HL-60 (cell line): ENCODE measurements at regions not wholly inside any gene's neighbourhood (a gene's known extent, or its start where the extent isn't known, plus 50 kb on each side); places are given as distances from the start of the nearest gene placed in this dataset.

Source experiments
- DNase-seq, 2 experiments: peaks; one replicate each; pipeline ENCODE4 v3.0.0-alpha.2; 2010 to 2020; ENCODE audit warnings: low read depth in 1 of 2, low spot score in 1 of 2
- H3K27ac ChIP-seq: fragments of 250-450 bp; sonication (Bioruptor Pico); replicated peaks from 2 replicates; pipeline ENCODE4 v1.5.1; 2020; ENCODE audit warnings: mild to moderate bottlenecking, moderate library complexity
- H3K27me3 ChIP-seq: fragments of 250-450 bp; sonication (Bioruptor Pico); 2 replicates; pipeline ENCODE4 v1.5.1; 2021; ENCODE audit warnings: mild to moderate bottlenecking, moderate library complexity; ENCODE audit not compliant: insufficient read depth, poor library complexity, severe bottlenecking
- H3K4me3 ChIP-seq: replicated peaks from 2 replicates; pipeline ENCODE4 v1.5.1; 2011; ENCODE audit warnings: mild to moderate bottlenecking, control low read depth, low read length; ENCODE audit not compliant: insufficient read depth
- GABPA ChIP-seq: IDR thresholded peaks from 2 replicates; pipeline ENCODE4 v1.6.1; 2012; ENCODE audit warnings: low read depth
- POLR2AphosphoS5 ChIP-seq: IDR thresholded peaks from 2 replicates; pipeline ENCODE4 v1.6.1; 2012; ENCODE audit warnings: low read depth
- REST ChIP-seq: IDR thresholded peaks from 2 replicates; pipeline ENCODE4 v1.6.1; 2012; ENCODE audit warnings: low read depth; ENCODE audit not compliant: insufficient replicate concordance
- SPI1 ChIP-seq: IDR thresholded peaks from 2 replicates; pipeline ENCODE4 v1.6.1; 2012; ENCODE audit warnings: low read depth, mild to moderate bottlenecking, borderline replicate concordance
- TF ChIP-seq, protein P1 (sequence below): IDR thresholded peaks from one replicate; pipeline ENCODE4 v1.5.1; 2011; ENCODE audit warnings: low read length, control low read depth, inconsistent platforms; ENCODE audit not compliant: insufficient read depth

DNA sequence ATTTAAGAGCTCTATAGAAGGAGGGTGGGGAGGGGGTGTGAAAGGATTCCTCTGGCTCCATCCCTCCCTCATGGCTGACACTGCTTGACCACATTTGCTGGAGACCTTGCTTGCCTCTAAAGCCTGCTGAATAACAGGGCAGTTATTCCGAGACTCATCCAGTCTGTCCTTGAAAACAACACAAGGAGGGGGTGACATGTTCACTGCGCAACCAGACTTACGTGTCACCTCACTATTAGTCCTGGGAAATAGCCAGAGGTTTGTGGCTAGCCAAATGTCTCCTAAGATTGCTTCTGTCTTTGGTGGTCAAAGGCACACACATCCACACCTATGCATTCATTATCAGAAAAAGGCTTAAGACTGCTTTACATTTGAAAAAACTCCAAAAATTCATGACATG lies 256.2 kb upstream of the SKOR2 start:
- H3K4me3 ChIP-seq = no peak overlapping the region
- no peak for DNase-seq
- H3K27ac ChIP-seq = no peak overlapping the region
- H3K27me3 ChIP-seq = no peaks in the 10 kb centered on the region
- TF ChIP-seq REST = no peak
- no peak for TF ChIP-seq POLR2AphosphoS5
- TF ChIP-seq, protein P1, sequence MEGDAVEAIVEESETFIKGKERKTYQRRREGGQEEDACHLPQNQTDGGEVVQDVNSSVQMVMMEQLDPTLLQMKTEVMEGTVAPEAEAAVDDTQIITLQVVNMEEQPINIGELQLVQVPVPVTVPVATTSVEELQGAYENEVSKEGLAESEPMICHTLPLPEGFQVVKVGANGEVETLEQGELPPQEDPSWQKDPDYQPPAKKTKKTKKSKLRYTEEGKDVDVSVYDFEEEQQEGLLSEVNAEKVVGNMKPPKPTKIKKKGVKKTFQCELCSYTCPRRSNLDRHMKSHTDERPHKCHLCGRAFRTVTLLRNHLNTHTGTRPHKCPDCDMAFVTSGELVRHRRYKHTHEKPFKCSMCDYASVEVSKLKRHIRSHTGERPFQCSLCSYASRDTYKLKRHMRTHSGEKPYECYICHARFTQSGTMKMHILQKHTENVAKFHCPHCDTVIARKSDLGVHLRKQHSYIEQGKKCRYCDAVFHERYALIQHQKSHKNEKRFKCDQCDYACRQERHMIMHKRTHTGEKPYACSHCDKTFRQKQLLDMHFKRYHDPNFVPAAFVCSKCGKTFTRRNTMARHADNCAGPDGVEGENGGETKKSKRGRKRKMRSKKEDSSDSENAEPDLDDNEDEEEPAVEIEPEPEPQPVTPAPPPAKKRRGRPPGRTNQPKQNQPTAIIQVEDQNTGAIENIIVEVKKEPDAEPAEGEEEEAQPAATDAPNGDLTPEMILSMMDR = no peak
- TF ChIP-seq SPI1 = no peak
- TF ChIP-seq GABPA = no peak

GRCh38 chr18:47506897-47507296 lies 255.4 kb upstream of the SKOR2 start:
- no peak for DNase-seq
- TF ChIP-seq REST (no peak), GABPA (no peak), SPI1 (no peak)
- TF ChIP-seq, protein P1 = no peak
- Histone ChIP-seq H3K27me3 (no peaks in the 10 kb centered on the region), H3K27ac (no peak overlapping the region), H3K4me3 (no peak overlapping the region)

GRCh38 chr18:47501946-47502345 lies 250.5 kb upstream of the SKOR2 start:
- DNase-seq = no peak
- H3K27ac ChIP-seq = no peak overlapping the region
- no peak overlapping the region for H3K4me3 ChIP-seq
- TF ChIP-seq SPI1 = no peak
- TF ChIP-seq, protein P1 = no peak
- TF ChIP-seq POLR2AphosphoS5 = no peak
- peaks cover 3% of the 10 kb centered on the region for H3K27me3 ChIP-seq

DNA sequence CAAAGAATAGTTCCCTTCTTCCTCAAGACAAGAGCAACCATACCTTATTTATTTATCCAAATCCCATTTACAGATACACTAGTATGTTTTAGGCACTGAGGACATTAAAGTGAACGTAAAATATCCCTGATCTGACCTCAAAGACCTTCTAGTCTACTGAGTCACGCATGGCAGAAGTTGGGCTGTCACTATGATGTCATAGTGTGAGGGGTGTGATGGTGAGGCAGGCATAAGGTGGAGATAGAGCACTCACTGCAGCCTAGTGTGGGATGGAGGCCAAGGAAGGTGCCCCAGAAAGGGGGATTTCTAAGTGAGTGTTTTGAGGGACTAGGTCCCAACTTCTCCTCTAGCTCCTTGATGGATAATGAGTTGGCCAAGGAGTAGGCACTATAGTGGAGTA lies 249.5 kb upstream of the SKOR2 start:
- H3K27ac ChIP-seq = no peak overlapping the region
- TF ChIP-seq POLR2AphosphoS5 = no peak
- TF ChIP-seq REST = no peak
- no peak for TF ChIP-seq SPI1
- TF ChIP-seq, protein P1 = no peak
- TF ChIP-seq GABPA = no peak
- DNase-seq = no peak
- H3K4me3 ChIP-seq = no peak overlapping the region
- H3K27me3 ChIP-seq = peaks cover 3% of the 10 kb centered on the region
